Ovary (tissue), 7 donors: ENCODE measurements at regions not wholly inside any gene's neighbourhood (a gene's known extent, or its start where the extent isn't known, plus 50 kb on each side); places are given as distances from the start of the nearest gene placed in this dataset.

Source experiments
- DNase-seq, 5 donors: peaks; one replicate each; pipeline ENCODE4 v3.0.0-alpha.2; 2019 to 2020
- H3K27ac ChIP-seq, 2 donors: fragments of 200-600 bp; one replicate each; pipeline versions ENCODE4 v1.5.1 to v1.8.0; 2019 to 2022
- H3K27me3 ChIP-seq: fragments of 200-600 bp; one replicate; pipeline ENCODE4 v1.8.0; 2022
- H3K36me3 ChIP-seq: fragments of 200-600 bp; sonication (generic); one replicate; pipeline ENCODE4 v1.5.1; 2019
- H3K4me1 ChIP-seq: one replicate; pipeline ENCODE4 v1.8.1; 2013; ENCODE audit warnings: mild to moderate bottlenecking, moderate library complexity; ENCODE audit not compliant: insufficient read depth
- H3K4me3 ChIP-seq: fragments of 200-600 bp; sonication (generic); one replicate; pipeline ENCODE4 v1.5.1; 2017
- H3K9me3 ChIP-seq, 2 donors: fragments of 200-600 bp in 1 of 2; sonication (generic) in 1 of 2; one replicate each; pipeline versions ENCODE4 v1.5.1 to v1.8.1; 2013 to 2019; ENCODE audit warnings: mild to moderate bottlenecking in 1 of 2, moderate library complexity in 1 of 2
- EP300 ChIP-seq: sonication (generic); formaldehyde crosslinking; IDR thresholded peaks from one replicate; pipeline ENCODE4 v1.6.1; 2017; ENCODE audit warnings: antibody characterized with exemption
- POLR2A ChIP-seq: fragments of 450-650 bp; IDR thresholded peaks from one replicate; pipeline ENCODE4 v1.6.1; 2017; ENCODE audit warnings: antibody characterized with exemption, mild to moderate bottlenecking, moderate library complexity
- WGBS, 3 donors: extraction: QIAGEN DNeasy Blood & Tissue Kit in 1 of 3; methylation state at CpG; one replicate each; pipeline versions ENCODE4 v1.1.5 to v1.1.7; 2013 to 2017; 5-methylcytosine and 5-hydroxymethylcytosine counted together
- intact Hi-C, 4 donors: fragments of 100-400 bp; cut with DNase I; formaldehyde crosslinking; loops; one replicate each; pipeline versions ENCODE4 v1.11.0 to v1.15.1; 2022 to 2023
- TF ChIP-seq, protein P1 (sequence below), 3 donors: fragments of 450-650 bp in 2 of 3; fragments of 200-600 bp in 1 of 3; IDR thresholded peaks; one replicate each; pipeline versions ENCODE4 v1.5.1 to v1.8.0; 2016 to 2022; ENCODE audit warnings: antibody characterized with exemption in 3 of 3, mild to moderate bottlenecking in 1 of 3
- donor health status: DM: no; HTN: no; CAD: no; lungs with moderate emphysema.
- donor health status: DM: no; HTN: no; CAD: no.
- donor health status: Bipolar disorder and iron deficiency.
- donor health status: DM: no; HTN: no; CAD: no.
- donor health status: DM: yes; HTN: yes; CAD: no.

DNA sequence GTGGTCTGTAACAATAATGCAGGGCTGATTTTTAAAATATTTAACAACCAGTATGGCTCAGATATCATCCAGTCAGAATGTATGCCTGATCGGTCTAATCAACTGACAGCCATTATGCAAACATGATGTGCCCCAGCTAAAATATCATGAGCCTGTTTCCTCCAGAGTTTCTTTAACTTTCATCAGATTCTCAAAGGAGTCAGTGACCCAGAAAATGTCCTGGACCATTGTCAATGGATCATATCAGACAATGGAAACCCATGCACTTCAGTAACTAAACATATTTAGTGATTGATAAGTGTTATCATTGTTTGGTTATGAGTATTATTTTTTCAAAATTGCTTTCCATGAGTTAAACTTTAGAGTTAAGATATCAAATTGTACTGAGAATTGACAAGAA, 173.5 kb downstream of the LMBRD1 start:
- WGBS, 3 donors: 47 to 92% (median 86%) methylated on average over 1 of the region's 1 CpG
- no peaks in the 10 kb centered on the region for H3K9me3 ChIP-seq
- DNase-seq: no peak
- H3K4me3 ChIP-seq: no peak overlapping the region
- H3K27me3 ChIP-seq: no peaks in the 10 kb centered on the region
- TF ChIP-seq, protein P1, sequence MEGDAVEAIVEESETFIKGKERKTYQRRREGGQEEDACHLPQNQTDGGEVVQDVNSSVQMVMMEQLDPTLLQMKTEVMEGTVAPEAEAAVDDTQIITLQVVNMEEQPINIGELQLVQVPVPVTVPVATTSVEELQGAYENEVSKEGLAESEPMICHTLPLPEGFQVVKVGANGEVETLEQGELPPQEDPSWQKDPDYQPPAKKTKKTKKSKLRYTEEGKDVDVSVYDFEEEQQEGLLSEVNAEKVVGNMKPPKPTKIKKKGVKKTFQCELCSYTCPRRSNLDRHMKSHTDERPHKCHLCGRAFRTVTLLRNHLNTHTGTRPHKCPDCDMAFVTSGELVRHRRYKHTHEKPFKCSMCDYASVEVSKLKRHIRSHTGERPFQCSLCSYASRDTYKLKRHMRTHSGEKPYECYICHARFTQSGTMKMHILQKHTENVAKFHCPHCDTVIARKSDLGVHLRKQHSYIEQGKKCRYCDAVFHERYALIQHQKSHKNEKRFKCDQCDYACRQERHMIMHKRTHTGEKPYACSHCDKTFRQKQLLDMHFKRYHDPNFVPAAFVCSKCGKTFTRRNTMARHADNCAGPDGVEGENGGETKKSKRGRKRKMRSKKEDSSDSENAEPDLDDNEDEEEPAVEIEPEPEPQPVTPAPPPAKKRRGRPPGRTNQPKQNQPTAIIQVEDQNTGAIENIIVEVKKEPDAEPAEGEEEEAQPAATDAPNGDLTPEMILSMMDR (IDR thresholded peaks at IDR 0.05): no peak
- TF ChIP-seq POLR2A (no peak), EP300 (no peak)
- intact Hi-C loops: no loop called here
- no peaks in the 10 kb centered on the region for H3K36me3 ChIP-seq
- H3K27ac ChIP-seq: no peak overlapping the region
- H3K4me1 ChIP-seq: no peaks in the 10 kb centered on the region

DNA sequence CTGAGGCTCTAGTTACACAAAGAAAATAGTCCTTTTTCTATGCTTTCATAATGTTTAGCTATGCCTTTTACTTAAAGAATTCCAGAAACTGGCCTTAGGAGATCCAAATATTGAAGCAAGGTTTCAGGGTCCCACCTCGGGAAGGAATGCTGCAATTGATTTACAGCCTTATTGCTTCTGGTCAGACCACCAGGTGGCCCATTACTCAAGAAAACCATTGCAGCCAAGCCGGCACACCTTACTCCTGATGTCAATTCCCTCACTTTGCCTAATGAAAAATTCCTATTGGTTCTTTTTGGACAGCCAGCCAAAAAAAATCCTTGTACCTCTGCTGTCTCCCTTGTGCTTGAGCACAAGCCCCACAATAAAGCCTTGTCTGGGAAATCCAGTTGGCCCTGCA, 173.9 kb downstream of the LMBRD1 start:
- Histone ChIP-seq H3K27ac (no peak overlapping the region), H3K27me3 (no peaks in the 10 kb centered on the region), H3K4me3 (no peak overlapping the region), H3K9me3 (no peaks in the 10 kb centered on the region), H3K36me3 (no peaks in the 10 kb centered on the region), H3K4me1 (no peaks in the 10 kb centered on the region)
- TF ChIP-seq, protein P1 (IDR thresholded peaks at IDR 0.05): no peak
- no peak for TF ChIP-seq POLR2A
- TF ChIP-seq EP300: no peak
- WGBS, 3 donors: 51 to 55% (median 53%) methylated on average over 2 of the region's 2 CpGs
- intact Hi-C loops: no loop called here
- no peak for DNase-seq

DNA sequence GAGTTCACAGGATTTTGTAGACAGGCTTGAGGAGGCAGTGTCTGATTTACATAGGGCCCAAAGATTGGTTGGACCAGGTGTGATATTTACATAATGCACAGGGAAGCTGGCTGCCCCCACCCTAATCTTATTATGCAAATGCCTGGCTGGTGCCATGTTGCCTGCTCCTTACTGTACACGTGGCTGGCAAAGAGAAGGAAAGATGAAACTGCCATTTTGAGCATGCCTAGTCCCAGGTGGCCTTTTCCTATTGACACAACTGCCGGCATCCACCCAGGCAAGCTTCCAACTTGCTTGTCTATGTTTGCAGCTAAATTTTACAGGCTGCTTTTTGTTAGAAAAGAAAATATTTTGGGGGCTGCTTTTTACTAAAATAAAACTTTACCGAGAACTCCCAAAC, 174.6 kb downstream of the LMBRD1 start:
- intact Hi-C loops: no loop called here
- Histone ChIP-seq H3K4me1 (no peaks in the 10 kb centered on the region), H3K27me3 (no peaks in the 10 kb centered on the region), H3K27ac (no peak overlapping the region), H3K36me3 (no peaks in the 10 kb centered on the region), H3K4me3 (no peak overlapping the region), H3K9me3 (no peaks in the 10 kb centered on the region)
- 4 to 20% (median 4%) methylated on average over 3 of the region's 3 CpGs for WGBS, 3 donors
- no peak for DNase-seq
- TF ChIP-seq, protein P1 (IDR thresholded peaks at IDR 0.05): no peak
- TF ChIP-seq POLR2A (no peak), EP300 (no peak)

DNA sequence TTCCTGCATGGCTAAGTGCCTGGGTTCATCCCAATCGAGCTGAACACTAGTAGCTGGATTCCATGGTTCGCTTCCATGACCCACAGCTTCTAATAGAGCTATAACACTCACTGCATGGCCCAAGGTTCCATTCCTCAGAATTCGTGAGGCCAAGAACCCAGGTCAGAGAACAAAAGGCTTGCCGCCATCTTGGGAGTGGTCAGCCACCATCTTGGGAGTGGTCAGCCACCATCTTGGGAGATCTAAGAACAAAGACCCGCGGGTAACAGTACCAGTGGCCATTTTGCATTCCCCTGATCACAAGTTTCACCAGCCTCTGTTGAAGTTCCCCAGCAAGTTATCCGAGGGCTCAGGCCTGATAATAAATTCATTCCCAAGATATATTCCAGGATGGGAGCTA, 179.6 kb downstream of the LMBRD1 start:
- no peak overlapping the region for H3K27ac ChIP-seq
- no peaks in the 10 kb centered on the region for H3K36me3 ChIP-seq
- no peak for DNase-seq
- H3K9me3 ChIP-seq: no peaks in the 10 kb centered on the region
- 80 to 95% (median 95%) methylated on average over 7 of the region's 7 CpGs for WGBS, 3 donors
- H3K4me3 ChIP-seq: no peak overlapping the region
- TF ChIP-seq, protein P1 (IDR thresholded peaks at IDR 0.05): no peak
- H3K4me1 ChIP-seq: no peaks in the 10 kb centered on the region
- H3K27me3 ChIP-seq: no peaks in the 10 kb centered on the region
- intact Hi-C loops: no loop called here
